HG03469 (cell line): ENCODE measurements at regions not wholly inside any gene's neighbourhood (a gene's known extent, or its start where the extent isn't known, plus 50 kb on each side); places are given as distances from the start of the nearest gene placed in this dataset.
"Not testable (repeated sequence)": the region's sequence is repeated elsewhere in the genome, so short reads cannot be mapped to it uniquely, and the experiment has no call there.

Source experiments
- ATAC-seq: cut with Tn5 transposase; IDR thresholded peaks from one replicate; pipeline ENCODE4 v1.9.1; 2021; ENCODE audit warnings: mild to moderate bottlenecking, moderate library complexity, moderate number of reproducible peaks; ENCODE audit not compliant: unreplicated experiment

DNA sequence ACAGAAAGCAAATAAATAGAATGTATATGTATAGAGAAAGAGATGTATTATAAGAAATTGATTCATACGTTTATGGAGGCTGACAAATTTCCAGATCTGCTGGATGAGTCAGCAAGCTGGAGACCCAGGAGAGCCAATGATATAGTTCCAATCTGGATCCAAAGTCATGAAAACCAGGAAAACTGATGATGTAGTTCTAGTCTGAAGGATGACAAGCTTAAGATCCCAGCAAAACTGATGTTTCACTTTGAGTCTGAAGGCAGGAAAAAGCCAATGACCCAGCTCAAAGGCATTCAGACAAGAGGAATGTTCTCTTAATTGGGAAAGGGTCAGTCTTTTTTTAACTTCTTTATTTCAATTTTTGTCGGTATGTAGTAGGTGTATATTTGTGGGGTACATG, 102.6 kb downstream of the LHFPL1 start:
- no peak for ATAC-seq

DNA sequence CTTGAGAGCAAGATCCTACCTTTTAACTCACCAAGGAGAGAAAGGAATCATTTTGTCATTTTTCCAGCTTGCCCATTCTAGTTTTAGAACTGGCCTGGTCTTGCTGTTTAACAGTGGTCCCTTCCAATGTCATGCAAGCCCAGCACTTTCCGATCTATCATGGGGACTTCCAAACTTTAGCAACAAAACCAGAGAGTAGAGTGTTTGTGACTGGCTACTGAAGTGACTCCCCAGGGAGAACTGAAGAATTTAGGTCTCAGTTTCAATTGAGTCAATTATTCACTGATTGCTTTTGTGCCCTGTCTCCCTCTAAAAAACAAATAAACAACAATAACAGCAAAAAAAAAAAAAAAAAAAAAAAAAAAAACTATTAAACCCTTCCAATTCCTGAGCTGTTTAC, 108.3 kb downstream of the LHFPL1 start:
- no peak for ATAC-seq

DNA sequence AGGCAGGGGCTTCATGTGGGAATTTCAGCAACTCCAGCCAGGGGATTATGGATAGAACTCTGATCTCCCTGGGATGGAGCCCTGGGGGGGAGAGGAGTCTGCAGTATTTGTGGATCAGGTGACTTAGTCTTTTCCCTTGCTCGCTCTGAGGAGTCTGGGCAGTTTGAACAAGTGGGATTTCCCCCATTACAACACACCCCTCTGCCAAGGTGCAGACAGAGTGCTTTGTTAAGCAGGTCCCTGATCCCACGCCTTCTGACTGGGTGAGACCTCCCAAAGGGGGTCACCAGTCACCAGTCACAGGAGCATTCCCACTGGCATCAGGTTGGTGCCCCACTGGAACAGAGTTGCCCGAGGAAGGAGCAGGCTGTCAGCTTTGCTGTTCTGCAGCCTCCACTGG, 123.9 kb downstream of the LHFPL1 start:
- ATAC-seq = no peak

DNA sequence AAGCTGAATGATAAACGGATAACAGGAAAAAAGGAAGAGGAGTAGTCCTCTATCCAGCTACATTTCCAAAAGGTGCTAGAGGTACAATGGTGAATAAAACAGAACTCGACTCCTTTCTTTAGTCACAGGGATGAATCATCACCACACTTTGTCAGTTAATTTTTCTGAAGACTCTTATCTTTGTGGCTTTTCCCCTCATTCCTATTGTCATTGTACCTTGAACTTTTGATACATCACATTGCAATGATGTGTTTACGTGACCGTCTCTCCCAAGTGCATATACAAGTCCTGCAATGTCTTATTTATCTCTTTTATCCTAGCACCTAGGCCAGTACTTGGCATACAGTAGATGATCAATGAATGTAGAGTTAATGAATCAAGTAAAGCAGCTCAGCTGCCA, 134.7 kb downstream of the LHFPL1 start:
- no peak for ATAC-seq

DNA sequence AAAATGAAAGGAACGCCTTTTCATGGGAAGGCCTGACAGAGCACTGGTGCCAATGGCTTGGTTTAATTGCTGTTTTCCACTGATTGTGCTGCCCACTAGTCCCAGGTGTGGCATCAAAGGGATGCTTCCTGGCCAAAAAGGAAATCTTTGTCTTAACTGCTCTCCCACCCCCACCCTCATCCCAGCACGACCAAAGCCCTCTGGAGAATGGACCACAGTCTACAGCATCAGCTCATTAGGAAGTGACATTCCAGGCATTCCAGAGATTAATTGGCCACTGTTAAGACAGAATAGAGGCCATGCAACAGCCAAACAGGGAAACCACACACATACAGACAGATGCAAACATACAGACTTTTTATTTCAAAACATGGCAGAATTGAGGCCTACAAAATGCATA, 143.2 kb downstream of the LHFPL1 start:
- ATAC-seq = no peak

DNA sequence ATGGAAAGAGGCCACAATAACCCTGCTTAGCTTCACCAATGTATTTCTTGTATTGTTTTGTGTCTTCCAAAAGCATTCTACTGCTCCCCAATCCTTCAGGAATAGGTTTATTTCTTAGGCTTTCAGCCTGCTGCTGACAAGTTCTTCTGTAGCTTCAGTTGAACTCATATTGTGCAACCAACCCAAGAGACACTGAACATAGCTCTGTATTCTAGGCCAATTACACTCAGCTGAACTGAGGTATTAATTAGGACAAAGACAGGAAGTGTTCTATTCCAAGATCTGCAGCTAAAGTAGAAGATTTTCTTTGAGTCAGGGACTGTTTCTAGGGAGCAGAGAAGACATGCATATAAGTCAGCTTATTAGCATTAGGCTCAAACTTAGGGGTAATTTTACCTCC, 151.8 kb downstream of the LHFPL1 start:
- no peak for ATAC-seq

DNA sequence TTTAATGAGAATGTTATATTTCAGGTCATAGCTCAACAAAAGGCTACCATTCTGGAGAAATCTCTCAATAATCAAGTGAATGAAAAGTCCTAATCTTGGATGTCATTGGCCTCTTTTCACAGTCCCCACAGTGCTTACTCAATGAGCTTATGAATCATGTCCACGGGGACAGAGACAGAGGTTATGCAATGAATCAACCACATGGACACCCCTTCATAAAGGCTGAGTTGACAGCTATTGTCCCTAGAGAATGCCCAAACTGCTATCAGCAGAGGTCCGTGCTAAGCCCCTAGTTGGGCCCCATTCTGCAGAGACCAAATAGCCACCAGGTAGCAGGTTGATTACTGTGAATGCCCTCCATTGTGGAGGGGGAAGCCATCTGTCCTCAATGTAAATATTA, 158.1 kb downstream of the LHFPL1 start:
- no peak for ATAC-seq

DNA sequence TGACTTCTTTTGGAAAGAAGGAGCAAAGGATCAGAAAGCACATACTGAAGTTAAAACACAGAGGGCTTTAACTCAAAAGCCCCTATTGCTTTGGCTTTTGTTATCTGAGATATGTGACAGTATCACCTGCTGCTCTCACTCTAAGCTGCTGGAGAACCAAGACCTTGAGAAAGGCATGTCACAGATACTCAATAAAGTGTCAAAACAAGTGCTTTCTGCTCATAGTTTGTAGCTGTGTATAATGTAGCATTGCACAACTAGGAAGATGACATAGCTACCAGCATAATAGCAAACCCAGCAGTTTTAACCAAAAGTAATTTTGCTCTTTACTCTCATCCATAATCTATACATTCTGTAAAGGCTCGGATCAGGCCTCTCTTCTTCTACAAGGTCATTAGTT, 159.6 kb downstream of the LHFPL1 start:
- ATAC-seq = no peak

DNA sequence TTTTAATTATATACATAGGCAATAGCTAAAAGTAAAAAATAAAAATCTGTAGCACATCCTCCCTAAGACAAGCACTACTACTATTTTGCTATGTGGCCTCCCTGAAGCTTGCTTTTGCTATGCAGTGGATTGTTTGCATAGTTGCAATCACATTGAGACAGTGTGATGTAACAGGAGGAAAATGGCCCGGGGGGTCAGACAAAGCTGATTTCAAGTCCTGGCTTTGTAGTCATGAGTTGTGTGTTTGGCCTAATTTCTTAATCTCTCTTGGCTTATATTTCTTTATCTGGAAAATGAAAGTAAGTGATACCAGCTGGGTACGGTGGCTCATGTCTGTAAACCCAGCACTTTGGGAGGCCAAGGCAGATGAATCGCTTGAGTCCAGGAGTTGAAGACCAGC, 166.6 kb downstream of the LHFPL1 start:
- no peak for ATAC-seq

DNA sequence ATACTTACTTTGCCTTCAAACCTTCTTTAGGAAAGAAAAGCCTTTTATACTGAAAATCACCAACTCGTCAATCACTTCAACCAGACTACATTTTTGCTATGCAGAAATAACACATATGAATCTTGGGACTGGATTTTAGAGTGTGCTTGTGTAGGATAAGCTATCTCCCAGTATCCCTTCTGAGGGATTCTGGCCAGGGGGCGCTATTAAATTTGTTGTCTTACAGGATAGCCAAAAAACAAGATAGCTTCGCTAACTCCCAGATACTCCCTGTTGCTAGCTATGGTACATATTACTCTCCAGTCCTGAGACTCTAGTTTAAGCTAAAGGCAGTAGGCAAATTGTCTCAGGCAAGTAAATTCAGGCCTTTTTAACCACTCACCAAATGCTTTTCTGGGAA, 167.2 kb downstream of the LHFPL1 start:
- no peak for ATAC-seq

DNA sequence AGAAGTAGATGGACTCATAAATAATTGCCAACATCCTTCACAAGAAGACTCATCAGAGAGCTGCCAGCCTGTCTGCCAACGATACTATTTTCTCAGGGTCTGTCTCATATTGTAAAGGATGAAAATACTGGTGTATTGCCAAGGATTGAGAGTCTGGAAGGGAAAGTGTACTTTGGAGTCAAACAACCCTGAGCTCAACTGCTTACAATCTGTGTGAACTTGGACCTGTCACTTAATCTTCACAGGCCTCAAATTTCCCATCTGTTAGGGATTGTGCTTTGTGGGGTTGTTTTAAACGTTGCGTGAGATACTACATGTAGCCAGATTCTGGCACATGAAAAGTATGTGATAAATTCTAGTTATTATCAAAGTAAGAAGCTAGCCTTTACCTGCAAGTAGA, 169.1 kb downstream of the LHFPL1 start:
- ATAC-seq = no peak

DNA sequence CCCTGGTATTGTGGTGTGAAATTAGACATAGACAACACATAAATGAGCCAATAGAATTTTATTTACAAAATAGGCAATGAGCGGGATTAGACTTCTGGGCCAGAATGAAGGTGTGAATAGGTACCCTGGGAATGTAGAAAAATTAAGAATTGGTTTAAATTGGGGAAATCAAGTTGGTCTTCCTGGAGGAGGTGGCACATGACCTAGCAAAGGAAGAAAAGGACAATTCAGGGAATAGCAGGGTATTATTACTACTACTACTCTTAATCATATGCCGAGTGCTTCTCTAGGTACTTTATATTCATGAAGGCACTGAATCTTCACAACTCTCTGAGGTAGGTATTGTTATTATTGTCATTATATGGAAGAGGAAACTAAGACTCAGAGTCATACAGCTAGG, 202.1 kb downstream of the LHFPL1 start:
- no peak for ATAC-seq

DNA sequence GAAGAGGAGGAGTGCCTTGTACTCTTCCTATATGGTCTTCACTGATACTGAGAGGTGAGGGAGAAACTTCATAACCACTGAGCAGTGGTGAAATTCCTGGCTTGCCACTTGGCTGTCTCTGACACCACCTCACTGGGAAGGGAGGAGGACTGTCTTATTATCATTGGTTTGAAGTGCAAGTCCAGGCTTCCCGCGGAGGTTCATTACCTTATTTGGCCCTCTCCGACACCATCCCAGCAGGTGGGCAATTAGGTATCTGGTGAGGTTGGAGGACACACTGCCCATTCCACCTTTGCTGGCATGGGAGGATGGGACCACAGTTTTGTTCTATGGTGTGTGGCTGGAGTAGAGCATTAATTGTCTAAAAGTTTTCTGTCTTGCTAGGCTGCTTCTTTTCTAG, 206.1 kb downstream of the LHFPL1 start:
- ATAC-seq = no peak

DNA sequence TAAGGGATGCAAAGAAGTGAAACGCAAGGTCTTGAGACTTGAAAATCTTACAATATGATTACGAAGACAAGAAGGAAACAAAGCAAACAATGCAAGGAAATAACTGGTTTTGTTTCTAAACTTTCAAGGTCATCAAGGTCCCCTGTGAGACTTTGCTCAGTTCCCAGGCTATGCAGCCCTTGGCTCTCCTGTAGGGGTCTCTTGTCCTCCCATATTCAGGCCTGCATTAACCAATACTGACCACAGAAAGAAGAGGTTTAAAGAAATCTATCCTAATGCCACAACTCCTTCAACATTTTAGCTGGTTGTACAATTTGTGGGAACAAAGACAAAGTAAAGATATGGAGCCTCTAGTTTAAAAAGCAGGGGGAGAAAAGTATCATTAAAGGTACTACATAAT, 209.2 kb downstream of the LHFPL1 start:
- no peak for ATAC-seq

DNA sequence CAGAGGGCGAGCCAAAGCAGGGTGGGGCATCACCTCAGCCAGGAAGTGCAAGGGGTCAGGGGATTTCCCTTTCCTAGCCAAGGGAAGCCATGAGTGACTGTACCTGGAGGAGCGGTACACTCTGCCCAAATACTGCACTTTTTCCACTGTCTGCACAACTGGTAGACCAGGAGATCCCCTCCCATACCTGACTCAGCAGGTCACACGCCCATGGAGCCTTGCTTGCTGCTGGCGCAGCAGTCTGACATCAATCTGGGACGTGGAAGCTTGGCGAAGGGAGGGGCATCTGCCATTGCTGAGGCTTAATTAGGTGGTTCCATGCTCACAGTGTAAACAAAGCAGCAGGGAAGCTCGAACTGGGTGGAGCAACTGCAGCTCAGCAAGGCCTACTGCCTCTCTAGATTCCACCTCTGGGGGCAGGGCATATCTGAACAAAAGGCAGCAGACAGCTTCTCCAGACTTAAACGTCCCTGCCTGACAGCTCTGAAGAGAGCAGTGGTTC, 217.7 kb downstream of the LHFPL1 start:
- ATAC-seq = not testable (repeated sequence)

DNA sequence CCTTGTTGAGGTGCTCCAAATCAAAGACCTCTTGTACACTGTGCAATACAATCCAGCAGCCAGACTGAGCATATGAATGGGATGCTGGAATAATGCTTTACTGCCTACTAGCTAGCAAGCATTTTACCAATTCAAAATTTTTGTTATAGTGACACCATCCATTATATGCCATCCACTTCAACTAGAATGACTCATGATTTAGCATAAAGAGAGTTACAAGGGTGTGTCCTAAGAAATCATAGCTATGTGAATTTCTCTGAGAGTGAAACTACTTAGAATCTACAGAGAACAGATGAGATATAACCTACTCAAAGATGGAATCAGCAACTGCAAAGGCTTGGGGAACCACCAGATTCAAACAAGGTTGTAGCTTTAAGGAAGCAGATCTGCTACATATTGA, 221.9 kb downstream of the LHFPL1 start:
- ATAC-seq = no peak

DNA sequence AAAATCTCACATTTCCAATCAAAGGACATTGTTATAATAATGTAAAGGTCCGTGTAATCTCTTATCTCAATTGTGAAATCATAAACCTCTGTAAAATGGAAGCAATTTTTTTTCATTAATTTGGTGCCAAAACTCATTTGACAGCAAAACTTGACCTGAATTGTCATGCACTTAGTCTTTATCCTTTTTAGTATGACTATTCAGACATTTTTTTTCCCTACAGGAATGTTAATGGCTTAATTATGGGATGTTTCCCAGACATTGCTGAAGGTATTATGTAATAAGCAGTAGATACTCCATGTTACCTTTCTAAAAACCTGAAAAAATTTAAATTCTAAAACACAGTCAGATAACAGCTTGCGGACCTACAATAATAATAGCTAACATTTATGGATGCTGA, 228.9 kb downstream of the LHFPL1 start:
- no peak for ATAC-seq

DNA sequence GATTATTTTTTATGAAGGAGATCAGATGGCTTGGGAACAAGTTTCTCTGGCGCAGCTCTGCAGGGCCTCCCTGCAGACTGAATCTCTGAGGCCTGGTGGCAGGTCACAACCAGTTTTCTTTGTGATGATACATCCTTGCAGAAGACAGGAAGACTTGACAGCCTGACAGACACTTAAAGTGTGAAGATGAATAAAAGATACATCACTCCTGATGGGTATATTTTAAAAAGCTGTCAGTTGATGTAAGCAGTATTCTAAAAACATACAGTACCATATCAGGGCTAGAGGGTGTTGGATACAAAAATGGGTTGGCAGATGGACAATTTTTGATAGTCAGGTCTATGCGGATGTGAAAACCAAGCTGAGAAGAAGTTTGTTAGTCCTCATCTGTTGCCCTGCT, 239.5 kb downstream of the LHFPL1 start:
- no peak for ATAC-seq

DNA sequence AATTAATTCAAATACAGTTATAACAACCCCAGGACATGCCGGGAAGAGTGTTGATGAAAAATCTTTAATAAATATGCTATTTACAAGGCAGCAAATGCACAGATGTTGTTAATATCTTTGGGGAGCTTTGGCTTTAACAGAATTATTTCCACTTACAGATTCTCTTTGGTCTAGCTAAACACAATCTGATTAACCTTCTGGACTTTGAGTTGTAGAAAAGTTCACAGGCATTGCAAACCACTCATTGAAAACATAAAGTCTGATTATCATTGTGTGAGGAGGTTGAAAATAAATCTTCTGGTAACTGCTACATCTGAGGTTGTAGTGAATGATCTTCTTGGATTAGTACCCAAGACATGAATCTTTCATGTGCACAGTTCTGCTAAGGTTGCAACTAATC, 255.6 kb downstream of the LHFPL1 start:
- ATAC-seq = no peak

DNA sequence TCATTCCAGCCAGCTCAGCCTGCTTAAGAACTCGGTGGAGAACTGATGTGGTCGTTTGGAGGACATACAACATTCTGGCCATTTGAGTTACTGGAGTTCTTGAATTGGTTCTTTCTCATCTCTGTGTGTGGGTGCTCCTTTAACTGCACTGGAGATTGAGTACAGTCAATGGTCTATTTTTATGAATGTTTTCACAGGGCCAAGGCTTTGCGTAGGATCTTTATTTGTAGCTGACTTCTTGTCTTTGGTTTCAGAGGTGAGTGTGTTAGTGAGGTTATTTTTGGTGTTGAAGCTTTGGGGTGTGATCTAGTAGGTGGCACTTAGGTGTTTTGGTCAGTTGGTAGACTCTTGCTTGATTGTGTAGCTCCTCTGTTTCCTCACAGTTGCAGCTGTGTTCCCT, 288.4 kb downstream of the LHFPL1 start:
- ATAC-seq = no peak

DNA sequence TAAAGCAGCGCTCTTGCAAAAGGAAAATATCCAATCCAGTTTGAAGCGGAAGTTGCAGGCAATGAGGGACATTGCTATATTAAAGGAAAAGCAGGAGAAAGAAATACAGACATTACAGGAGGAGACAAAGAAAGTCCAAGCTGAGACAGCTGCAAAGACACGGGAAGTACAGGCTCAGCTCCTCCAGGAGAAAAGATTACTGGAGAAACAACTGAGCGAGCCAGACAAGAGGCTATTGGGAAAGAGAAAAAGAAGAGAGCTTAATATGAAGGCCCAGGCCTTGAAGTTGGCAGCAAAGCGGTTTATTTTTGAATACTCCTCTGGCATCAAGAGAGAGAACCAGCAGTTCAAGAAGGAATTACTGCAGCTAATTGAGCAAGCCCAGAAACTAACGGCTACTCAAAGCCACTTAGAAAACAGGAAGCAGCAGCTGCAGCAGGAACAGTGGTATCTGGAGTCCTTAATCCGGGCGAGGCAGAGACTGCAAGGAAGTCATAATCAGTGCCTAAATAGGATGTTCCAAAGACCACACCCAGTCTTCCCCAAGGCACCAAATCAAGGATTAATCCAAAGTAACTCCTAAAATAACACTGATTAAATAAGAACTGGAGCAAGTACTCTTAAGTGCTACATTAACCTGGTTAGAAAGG, 298.0 kb downstream of the LHFPL1 start:
- ATAC-seq = not testable (repeated sequence)

DNA sequence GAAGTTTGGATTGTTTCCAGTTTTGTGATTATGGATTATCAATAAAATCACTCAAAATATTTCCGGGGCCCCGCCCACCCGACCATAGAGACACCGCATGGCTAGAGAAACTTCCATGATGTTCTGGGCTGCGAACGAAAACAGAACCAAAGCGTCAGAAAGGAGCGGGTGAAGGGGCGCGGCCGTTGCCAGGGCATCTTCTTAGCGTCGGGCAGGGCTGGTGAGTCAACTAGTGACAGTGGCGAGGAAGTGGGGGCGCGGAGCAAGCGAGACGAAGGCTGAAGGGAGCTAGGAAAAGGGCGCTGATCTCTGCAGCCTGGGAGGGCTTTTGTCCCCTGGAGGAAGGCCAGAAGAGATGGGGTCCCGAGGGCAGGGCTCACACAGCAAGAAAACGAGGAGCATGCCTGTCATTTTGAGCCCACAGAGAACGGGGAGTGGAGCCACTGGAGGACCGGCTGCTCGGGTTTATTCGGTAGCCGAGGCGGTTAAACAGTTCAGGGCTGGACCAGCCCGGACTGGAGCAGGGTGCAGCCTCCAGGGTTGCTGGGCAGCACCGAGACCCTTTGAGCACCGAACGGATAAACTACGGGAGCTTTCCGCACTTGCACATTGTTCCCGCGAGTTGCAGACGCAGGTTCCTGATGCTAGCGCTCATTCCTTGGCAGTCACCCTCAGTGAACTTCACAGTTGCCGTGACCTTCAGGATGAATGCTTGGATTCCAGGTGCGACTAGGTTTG, 298.1 kb upstream of the TRPC5 start:
- ATAC-seq = no peak

DNA sequence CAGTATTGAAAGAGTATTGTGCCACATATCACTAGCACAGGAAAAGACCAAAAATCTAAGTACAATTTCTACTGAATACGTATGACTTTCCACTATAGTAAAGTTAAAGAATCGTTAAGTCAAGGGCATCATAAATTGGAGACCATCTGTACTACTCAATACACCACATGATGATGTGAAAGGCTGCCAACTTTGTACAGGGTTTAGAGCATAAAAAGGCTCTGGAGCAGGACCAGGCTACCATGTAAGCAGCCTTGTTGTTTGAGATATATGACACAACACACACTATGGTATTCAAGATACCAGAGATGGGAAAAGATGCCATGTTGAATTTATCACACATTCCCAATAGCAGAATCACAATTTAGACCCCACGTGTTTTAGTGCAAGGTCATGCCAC, 294.9 kb upstream of the TRPC5 start:
- ATAC-seq = no peak
